Renal pelvis (tissue), 1 donor: ENCODE measurements at regions not wholly inside any gene's neighbourhood (a gene's known extent, or its start where the extent isn't known, plus 50 kb on each side); places are given as distances from the start of the nearest gene placed in this dataset.
"Not testable (repeated sequence)": the region's sequence is repeated elsewhere in the genome, so short reads cannot be mapped to it uniquely, and the experiment has no call there.

ENCODE experiments used
- DNase-seq: peaks from one replicate; pipeline ENCODE4 v3.0.0-alpha.2; 2013

- DNase-seq, result no peak
These were observed 103.6 kb downstream of the OTOL1 start for GRCh38 chr3:161600173-161600572.

DNA sequence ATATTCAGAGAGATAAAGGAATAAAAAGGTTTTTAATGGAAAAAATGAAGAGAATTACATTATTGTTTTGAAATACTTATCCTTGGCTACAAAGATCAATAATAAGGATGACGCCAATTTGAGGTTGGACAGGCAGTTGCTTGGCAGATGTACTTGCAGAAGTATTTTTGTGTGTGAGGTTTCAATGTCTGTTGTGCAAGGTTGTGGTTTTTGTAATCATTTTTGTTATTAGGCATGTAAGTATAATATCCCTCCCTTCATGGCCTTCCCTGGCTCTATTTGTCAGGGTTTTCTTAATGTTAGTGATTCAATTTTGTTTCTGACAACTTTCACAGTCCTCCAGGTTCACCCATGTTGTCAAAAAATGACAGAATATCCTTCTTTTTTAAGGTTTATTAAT lies 105.9 kb downstream of the OTOL1 start:
- DNase-seq, result no peak

DNA sequence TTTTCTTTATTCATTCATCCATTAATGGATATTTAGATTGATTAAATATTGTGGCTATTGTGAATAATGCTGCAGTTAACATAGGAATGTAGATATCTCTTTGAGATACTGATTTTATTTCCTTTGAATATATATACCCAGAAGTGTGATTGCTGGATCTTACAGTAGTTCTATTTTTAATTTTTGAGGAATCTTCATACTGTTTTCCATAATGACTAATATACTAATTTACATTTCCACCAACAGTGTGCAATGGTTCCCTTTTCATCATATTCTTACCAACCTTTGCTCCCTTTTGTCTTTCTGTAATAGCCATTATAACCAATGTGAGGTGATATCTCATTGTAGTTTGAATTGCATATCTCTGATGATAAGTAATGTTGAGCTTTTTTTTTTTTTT lies 106.3 kb downstream of the OTOL1 start:
- DNase-seq, result no peak

DNA sequence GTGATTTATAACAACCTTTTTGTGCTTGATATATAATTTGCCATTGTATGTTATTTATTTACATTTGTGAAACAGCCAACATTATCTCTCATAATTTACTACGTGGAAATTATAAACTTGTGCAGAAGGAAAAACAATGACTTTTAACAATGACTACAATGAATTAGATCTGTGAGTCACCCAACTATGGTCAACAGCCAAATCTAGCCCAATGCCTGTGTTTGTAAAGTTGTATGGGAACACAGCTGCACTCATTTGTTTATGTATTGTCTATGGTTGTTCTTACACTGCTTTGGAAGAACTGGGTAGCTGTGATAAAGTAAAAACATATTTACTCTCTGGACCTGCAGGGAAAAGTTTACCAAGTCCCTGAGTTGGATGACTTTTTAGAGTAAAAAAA lies 110.4 kb downstream of the OTOL1 start:
- DNase-seq, result no peak

DNA sequence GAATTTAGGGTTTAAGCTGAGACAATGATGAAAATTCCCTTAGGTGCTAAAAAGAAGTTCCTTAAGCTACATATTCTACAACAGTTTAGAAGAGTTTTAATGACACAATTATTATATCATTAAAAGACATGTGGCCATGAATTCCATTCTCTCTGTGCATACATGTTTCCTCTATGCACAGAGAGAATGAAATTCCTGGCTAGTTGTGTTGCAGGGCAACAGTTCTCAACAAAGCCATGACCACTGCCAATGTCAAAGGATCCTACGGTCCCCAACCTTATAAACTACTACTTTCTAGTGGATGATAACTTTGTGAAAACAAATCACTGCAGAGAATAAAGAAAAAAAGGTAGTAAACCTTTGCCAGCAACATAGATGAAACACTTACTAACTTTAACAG lies 122.7 kb downstream of the OTOL1 start:
- DNase-seq, result no peak

- DNase-seq, result peak; percentile 30
These were observed 134.2 kb downstream of the OTOL1 start for GRCh38 chr3:161630794-161631193.

DNA sequence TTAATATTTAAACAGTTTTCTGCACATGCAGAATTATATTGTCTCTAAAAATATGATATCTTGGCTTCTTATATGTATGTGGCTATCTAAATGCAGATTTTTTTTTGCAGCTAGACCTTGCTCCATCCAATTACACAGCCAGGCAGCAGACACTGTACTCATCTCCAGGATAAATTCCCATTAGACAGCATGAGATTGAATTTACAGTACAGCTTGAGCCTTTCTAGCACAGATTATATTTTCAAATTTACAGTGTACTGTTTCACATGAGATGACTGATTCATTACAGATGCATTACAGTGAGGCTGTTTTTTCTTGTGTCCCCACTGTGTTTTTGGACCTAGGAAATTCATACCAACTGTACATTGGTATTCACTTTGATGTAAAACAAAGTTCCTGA lies 134.9 kb downstream of the OTOL1 start:
- no peak for DNase-seq

DNA sequence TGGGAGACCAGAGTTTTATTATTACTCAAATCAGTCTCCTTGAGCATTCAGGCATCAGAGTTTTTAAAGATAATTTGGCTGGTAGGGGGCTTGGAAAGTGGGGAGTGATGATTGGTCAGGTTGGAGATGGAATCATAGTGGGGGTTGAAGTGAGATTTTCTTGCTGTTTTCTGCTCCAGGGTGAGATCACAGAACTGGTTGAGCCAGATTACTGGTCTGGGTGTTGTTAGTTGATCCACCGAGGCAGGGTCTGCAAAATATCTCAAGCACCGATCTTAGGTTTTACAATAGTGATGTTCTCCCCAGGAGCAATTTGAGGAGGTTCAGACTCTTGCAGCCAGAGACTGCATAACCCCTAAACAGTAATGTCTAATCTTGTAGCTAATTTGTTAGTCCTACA lies 141.0 kb downstream of the OTOL1 start:
- no peak for DNase-seq

DNA sequence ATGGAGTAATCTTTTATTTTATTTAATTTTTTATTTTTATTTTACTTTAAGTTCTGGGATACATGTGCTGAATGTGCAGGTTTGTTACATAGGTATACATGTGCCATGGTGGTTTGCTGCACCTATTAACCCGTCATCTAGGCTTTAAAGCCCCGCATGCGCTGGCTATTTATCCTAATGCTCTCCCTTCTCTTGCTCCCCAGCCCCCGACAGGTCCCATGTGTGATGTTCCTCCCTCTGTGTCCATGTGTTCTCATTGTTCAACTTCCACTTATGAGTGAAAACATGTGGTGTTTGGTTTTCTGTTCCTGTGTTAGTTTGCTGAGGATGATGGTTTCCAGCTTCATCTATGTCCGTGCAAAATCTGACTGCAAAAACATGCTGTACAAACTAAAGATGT lies 142.5 kb downstream of the OTOL1 start:
- DNase-seq, result not testable (repeated sequence)

- DNase-seq, result no peak
These were observed 143.6 kb downstream of the OTOL1 start for GRCh38 chr3:161640181-161640580.

GRCh38 chr3:161641287-161641686 lies 144.7 kb downstream of the OTOL1 start:
- DNase-seq, result no peak

DNA sequence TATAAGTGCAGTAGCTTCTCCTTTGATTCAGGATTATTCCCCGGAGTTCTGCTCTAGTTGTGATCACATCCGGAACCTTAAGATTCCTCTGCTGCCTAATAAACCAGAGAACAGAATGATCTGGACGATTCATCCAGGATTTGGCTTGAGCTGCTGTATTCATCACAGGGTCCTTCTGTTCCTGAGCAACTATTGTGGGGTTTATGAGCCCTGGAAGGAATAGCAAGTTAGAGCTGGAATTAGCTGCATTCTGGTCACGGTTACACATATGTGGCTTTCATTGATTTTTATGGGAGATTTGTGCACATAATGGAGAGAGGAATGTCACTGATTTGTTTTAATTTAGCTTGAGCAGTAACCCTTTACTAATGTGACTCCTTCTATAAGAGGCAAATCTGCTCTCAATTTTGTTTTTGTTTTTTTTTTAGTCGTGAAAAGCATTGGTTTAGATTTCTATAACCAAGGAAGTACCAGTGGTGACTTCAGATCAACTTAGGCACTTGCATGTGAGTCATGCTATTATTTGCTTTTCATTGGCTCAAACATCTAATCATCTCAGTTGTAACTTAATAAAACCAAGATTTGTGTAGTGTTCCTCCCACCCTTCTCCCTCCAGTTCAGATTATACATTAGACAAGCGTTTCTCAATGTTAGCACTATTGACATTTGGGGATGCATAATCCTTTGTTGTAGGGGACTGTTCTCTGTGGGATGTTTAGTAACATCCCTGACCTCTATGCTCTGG lies 148.5 kb downstream of the OTOL1 start:
- peak; percentile 50 for DNase-seq

GRCh38 chr3:161647936-161648470 lies 151.4 kb downstream of the OTOL1 start:
- DNase-seq, result no peak

- DNase-seq, result no peak
These were observed 153.4 kb downstream of the OTOL1 start for GRCh38 chr3:161649900-161650484.

- DNase-seq, result no peak
These were observed 161.2 kb downstream of the OTOL1 start for GRCh38 chr3:161657786-161658185.

GRCh38 chr3:161671141-161671540 lies 174.5 kb downstream of the OTOL1 start:
- no peak for DNase-seq

DNA sequence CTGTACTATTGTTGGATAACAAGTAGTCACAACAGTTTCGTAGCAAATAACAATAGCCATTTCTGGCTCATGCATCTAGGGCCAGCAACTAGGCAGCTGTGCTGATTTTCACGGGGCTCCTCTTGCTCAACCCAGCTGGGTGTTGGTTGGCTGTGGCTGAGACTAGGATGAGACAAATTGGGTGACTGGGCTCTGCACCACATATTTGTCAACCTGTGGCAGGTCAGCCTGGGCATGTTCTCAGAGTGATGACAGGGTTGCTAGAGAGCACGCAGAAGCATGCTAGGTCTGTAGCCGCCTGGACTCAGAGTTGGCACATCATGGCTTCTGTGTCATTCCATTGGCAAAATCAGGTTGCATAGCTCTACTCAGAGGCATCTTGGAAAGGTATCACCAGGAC lies 175.9 kb downstream of the OTOL1 start:
- no peak for DNase-seq

DNA sequence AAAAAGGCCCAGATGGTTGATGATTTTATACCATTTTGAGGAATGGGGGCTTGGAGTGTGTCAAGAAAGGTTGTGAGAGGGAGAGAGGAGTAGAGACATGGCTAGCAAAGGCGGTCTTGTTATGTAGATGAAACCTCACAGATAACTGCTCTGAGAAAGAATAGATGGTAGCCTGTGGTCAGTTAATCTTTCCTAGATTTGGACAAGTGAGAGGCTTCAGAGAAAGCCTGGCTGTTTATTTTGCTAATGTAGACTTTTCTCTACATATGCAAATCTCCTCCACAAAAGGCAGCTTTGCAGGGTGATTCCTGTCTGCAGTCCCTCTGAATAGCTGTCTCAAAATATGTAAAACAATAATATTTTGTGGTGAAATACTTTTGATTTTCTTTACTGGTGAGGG lies 177.3 kb downstream of the OTOL1 start:
- no peak for DNase-seq

DNA sequence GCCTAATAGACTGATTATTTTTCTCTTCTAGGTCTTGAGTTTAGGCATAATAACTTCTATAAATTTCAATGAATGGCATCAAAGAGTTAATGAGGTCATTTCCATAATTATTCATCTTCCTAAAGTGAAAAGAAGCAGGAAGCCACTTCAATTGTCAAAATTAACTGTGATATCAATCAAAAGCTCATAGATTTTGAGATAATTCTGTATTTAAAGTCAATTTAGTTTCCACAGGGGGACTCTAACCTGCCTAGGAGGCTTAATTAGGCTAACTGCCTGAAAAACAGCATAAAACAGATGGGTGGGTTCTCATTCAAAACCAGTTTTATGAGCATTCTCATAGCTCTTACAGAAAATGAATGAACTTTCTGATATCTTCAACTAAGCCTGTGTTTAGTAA lies 177.8 kb downstream of the OTOL1 start:
- no peak for DNase-seq

GRCh38 chr3:161681831-161682230 lies 185.2 kb downstream of the OTOL1 start:
- not testable (repeated sequence) for DNase-seq

DNA sequence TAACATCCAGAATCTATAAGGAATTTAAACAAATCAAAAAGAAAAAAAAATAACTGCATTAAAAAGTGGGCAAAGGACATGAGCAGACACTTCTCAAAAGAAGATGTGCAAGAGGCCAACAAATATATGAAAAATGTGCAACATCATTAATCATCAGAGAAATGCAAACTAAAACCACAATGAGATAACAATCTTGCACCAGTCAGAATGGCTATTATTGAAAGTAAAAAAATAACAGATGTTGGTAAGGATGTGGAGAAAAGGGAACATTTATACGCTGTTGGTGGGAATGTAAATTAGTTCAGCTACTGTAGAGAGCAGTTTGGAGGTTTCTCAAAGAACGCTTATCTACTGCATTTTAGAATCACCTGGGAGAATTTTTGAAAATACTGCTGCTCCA lies 186.1 kb downstream of the OTOL1 start:
- DNase-seq, result no peak

GRCh38 chr3:161689584-161690298 lies 193.1 kb downstream of the OTOL1 start:
- no peak for DNase-seq

DNA sequence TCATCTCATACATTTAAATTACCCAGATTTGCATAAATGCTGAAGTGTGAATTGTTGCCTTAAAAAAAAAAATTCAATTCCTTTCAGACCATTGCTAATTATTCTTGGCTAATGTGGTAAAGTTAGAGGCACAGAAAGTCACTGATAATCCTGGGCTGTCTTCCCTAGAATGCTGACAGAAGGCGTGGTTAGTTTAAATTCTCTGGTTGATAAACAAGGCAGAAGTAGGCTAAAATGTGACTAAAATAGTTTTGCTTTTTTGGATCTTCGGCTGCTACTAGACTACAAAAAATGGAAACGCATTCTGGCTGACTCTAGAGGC lies 193.7 kb downstream of the OTOL1 start:
- DNase-seq, result no peak
